Hippocampal formation (tissue), 2 donors: ENCODE measurements at regions not wholly inside any gene's neighbourhood (a gene's known extent, or its start where the extent isn't known, plus 50 kb on each side); places are given as distances from the start of the nearest gene placed in this dataset.

ENCODE experiments used
- DNase-seq, 2 donors: peaks; one replicate each; lab custom pipeline; 2025; lab: John Stamatoyannopoulos, UW

- DNase-seq = no peak
Observed at GRCh38 chr5:68746643-68747420, 347.0 kb upstream of the SLC30A5 start.

- no peak for DNase-seq
Observed at GRCh38 chr5:68747521-68747920, 346.3 kb upstream of the SLC30A5 start.

- DNase-seq = no peak
Observed at GRCh38 chr5:68748101-68748500, 345.7 kb upstream of the SLC30A5 start.

GRCh38 chr5:68749077-68749476, 344.7 kb upstream of the SLC30A5 start:
- no peak for DNase-seq

- no peak for DNase-seq
Observed at GRCh38 chr5:68749631-68750030, 344.2 kb upstream of the SLC30A5 start.

- no peak for DNase-seq
Observed at GRCh38 chr5:68751661-68752060, 342.2 kb upstream of the SLC30A5 start.

- DNase-seq = no peak
Observed at GRCh38 chr5:68754536-68754935, 339.3 kb upstream of the SLC30A5 start.

GRCh38 chr5:68755293-68755692, 338.5 kb upstream of the SLC30A5 start:
- DNase-seq = no peak

- no peak for DNase-seq
Observed at GRCh38 chr5:68757006-68757405, 336.8 kb upstream of the SLC30A5 start.

GRCh38 chr5:68757626-68758212, 336.1 kb upstream of the SLC30A5 start:
- DNase-seq = no peak

- no peak for DNase-seq
Observed at GRCh38 chr5:68759593-68759992, 334.2 kb upstream of the SLC30A5 start.

- no peak for DNase-seq
Observed at GRCh38 chr5:68762201-68762600, 331.6 kb upstream of the SLC30A5 start.

GRCh38 chr5:68766952-68767464, 326.8 kb upstream of the SLC30A5 start:
- DNase-seq = no peak

GRCh38 chr5:68770551-68770950, 323.3 kb upstream of the SLC30A5 start:
- DNase-seq = no peak

- no peak for DNase-seq
Observed at GRCh38 chr5:68771221-68771620, 322.6 kb upstream of the SLC30A5 start.

GRCh38 chr5:68771732-68772131, 322.1 kb upstream of the SLC30A5 start:
- no peak for DNase-seq

- DNase-seq = no peak
Observed at GRCh38 chr5:68776381-68776780, 317.4 kb upstream of the SLC30A5 start.

- no peak for DNase-seq
Observed at GRCh38 chr5:68777135-68777534, 316.7 kb upstream of the SLC30A5 start.

GRCh38 chr5:68778484-68778883, 315.3 kb upstream of the SLC30A5 start:
- DNase-seq = no peak

- no peak for DNase-seq
Observed at GRCh38 chr5:68780299-68780955, 313.4 kb upstream of the SLC30A5 start.

GRCh38 chr5:68793074-68793473, 300.7 kb upstream of the SLC30A5 start:
- DNase-seq = no peak

- DNase-seq = no peak
Observed at GRCh38 chr5:68793993-68794392, 299.8 kb upstream of the SLC30A5 start.

- DNase-seq = no peak
Observed at GRCh38 chr5:68795190-68795589, 298.6 kb upstream of the SLC30A5 start.
